GM12878 (cell line): ENCODE measurements at regions not wholly inside any gene's neighbourhood (a gene's known extent, or its start where the extent isn't known, plus 50 kb on each side); places are given as distances from the start of the nearest gene placed in this dataset.

Experiments used
- ATAC-seq: fragments of 200-7000 bp; cut with Tn5 transposase; 3 replicates; pipeline ENCODE4 v1.9.1; 2020; ENCODE audit warnings: mild to moderate bottlenecking, moderate library complexity
- BruUV-seq: library from RNA; stranded (reverse); fragments of 400-500 nt; replicated peaks from 2 replicates; lab custom pipeline; 2021; lab: Mats Ljungman, UMichigan
- CTCF ChIA-PET: fragments of 300-600 bp; sonication (Branson Sonifier 250); formaldehyde crosslinking; extraction: SDS; loops from one replicate; lab custom pipeline; 2021; ENCODE audit warnings: inconsistent platforms; lab: Yijun Ruan, JAX
- POLR2A ChIA-PET: fragments of 350-600 bp; formaldehyde crosslinking; extraction: SDS; loops from one replicate; lab custom pipeline; 2021; ENCODE audit warnings: inconsistent platforms; lab: Charles Lee
- RAD21 ChIA-PET: fragments of 300-600 bp; sonication (Branson Sonifier 250); formaldehyde crosslinking; loops from one replicate; lab custom pipeline; 2023; ENCODE audit warnings: antibody characterized with exemption; ENCODE audit not compliant: unreplicated experiment; lab: Charles Lee
- SMC1A ChIA-PET: fragments of 300-600 bp; sonication (Branson Sonifier 250); formaldehyde crosslinking; loops from one replicate; lab custom pipeline; 2023; ENCODE audit not compliant: unreplicated experiment, uncharacterized antibody; lab: Charles Lee
- DNase-seq: peaks from one replicate; pipeline ENCODE4 v3.0.0-alpha.2; 2011; ENCODE audit warnings: low read depth, low spot score
- FAIRE-seq: peaks from 3 replicates; lab custom pipeline; 2011; peaks lifted over from hg19 to GRCh38; lab: Jason Lieb, UNC
- H2AFZ ChIP-seq: 2 replicates; pipeline ENCODE4 v1.6.0; 2011; ENCODE audit warnings: low read depth, low read length, control low read depth; ENCODE audit not compliant: control insufficient read depth
- H3K27ac ChIP-seq: 2 replicates; pipeline ENCODE4 v1.5.1; 2011; ENCODE audit warnings: control low read depth; ENCODE audit not compliant: control insufficient read depth, insufficient read depth
- H3K27me3 ChIP-seq, 2 experiments: replicated peaks in 1 of 2; 2 replicates each; pipeline versions ENCODE4 v1.6.0 to v1.6.1; 2011; ENCODE audit warnings: low read length in 1 of 2; ENCODE audit not compliant: control insufficient read depth in 2 of 2, insufficient read depth in 2 of 2
- H3K36me3 ChIP-seq, 2 experiments: 2 replicates each; pipeline ENCODE4 v1.5.1; 2011; ENCODE audit warnings: low read length in 1 of 2; ENCODE audit not compliant: control insufficient read depth in 2 of 2, insufficient read depth in 2 of 2
- H3K4me1 ChIP-seq: 2 replicates; pipeline ENCODE4 v1.6.1; 2011; ENCODE audit warnings: mild to moderate bottlenecking, low read length, moderate library complexity, mixed read lengths; ENCODE audit not compliant: control insufficient read depth, insufficient read depth
- H3K4me2 ChIP-seq: 2 replicates; pipeline ENCODE4 v1.6.0; 2011; ENCODE audit warnings: control low read depth; ENCODE audit not compliant: control insufficient read depth, insufficient read depth
- H3K4me3 ChIP-seq: fragments of 200-600 bp; sonication (generic); 2 replicates; pipeline ENCODE4 v1.5.1; 2016
- H3K79me2 ChIP-seq: 2 replicates; pipeline ENCODE4 v1.6.0; 2011; ENCODE audit warnings: low read length; ENCODE audit not compliant: control insufficient read depth, insufficient read depth
- H3K9ac ChIP-seq: 2 replicates; pipeline ENCODE4 v1.8.0; 2011; ENCODE audit warnings: low read length, control low read depth, mixed read lengths; ENCODE audit not compliant: control insufficient read depth, insufficient read depth
- H3K9me3 ChIP-seq: replicated peaks from 3 replicates; pipeline ENCODE4 v1.5.1; 2011; ENCODE audit warnings: mild to moderate bottlenecking, low read length; ENCODE audit not compliant: control insufficient read depth, insufficient read depth
- H4K20me1 ChIP-seq: 2 replicates; pipeline ENCODE4 v1.6.0; 2011; ENCODE audit not compliant: control insufficient read depth, insufficient read depth
- ATF7 ChIP-seq: fragments of 450-650 bp; IDR thresholded peaks from 2 replicates; pipeline ENCODE4 v1.6.1; 2016; ENCODE audit warnings: low read depth, mild to moderate bottlenecking
- BCL11A ChIP-seq: IDR thresholded peaks from 2 replicates; pipeline ENCODE4 v1.6.1; 2011; ENCODE audit warnings: low read depth, low read length
- BHLHE40 ChIP-seq, 2 experiments: fragments of 450-650 bp in 1 of 2; IDR thresholded peaks; 2 replicates each; pipeline ENCODE4 v1.6.1; 2011 to 2017; ENCODE audit warnings: low read depth in 2 of 2, borderline replicate concordance in 1 of 2, improper control_type of control experiment in 1 of 2, low read length in 1 of 2, mild to moderate bottlenecking in 1 of 2
- E2F4 ChIP-seq: IDR thresholded peaks from 2 replicates; pipeline ENCODE4 v1.6.1; 2012; ENCODE audit warnings: low read depth, low read length, improper control_type of control experiment
- FOXM1 ChIP-seq: IDR thresholded peaks from 2 replicates; pipeline ENCODE4 v1.6.1; 2012; ENCODE audit warnings: low read depth, mild to moderate bottlenecking, inconsistent platforms, low read length, moderate library complexity
- HDAC2 ChIP-seq: fragments of 200-600 bp; sonication (generic); IDR thresholded peaks from 2 replicates; pipeline ENCODE4 v1.6.1; 2017
- SRF ChIP-seq, 2 experiments: IDR thresholded peaks; 2 replicates each; pipeline ENCODE4 v1.6.1; 2011; ENCODE audit warnings: low read depth in 2 of 2, low read length in 2 of 2, mild to moderate bottlenecking in 1 of 2, moderate library complexity in 1 of 2
- STAT1 ChIP-seq: fragments of 450-650 bp; conservative IDR thresholded peaks from 2 replicates; pipeline ENCODE4 v1.6.1; 2014; ENCODE audit warnings: antibody characterized with exemption, mild to moderate bottlenecking
- ZBTB11 ChIP-seq: fragments of 450-650 bp; formaldehyde crosslinking; IDR thresholded peaks from 2 replicates; pipeline ENCODE4 v1.5.0; 2022; ENCODE audit warnings: mild to moderate bottlenecking, missing genetic modification characterization
- ZNF207 ChIP-seq: fragments of 450-650 bp; IDR thresholded peaks from 2 replicates; pipeline ENCODE4 v1.6.1; 2014; ENCODE audit warnings: antibody characterized with exemption, mild to moderate bottlenecking, borderline replicate concordance
- ZNF24 ChIP-seq: fragments of 450-650 bp; IDR thresholded peaks from 2 replicates; pipeline ENCODE4 v1.6.1; 2017; ENCODE audit warnings: antibody characterized with exemption, mild to moderate bottlenecking
- WGBS: methylation state at CpG from one replicate; pipeline ENCODE4 v1.1.6; 2016; ENCODE audit warnings: low lambda C conversion rate; ENCODE audit not compliant: insufficient replicate concordance, insufficient coverage; ENCODE audit errors: missing lambda C conversion rate; 5-methylcytosine and 5-hydroxymethylcytosine counted together
- in situ Hi-C: fragments of 300-500 bp; cut with MboI; formaldehyde crosslinking; loops from 9 replicates; pipeline ENCODE4 v1.14.3; 2018; ENCODE audit warnings: mixed read lengths
- intact Hi-C: fragments of 100-400 bp; cut with micrococcal nuclease; formaldehyde crosslinking; loops from one replicate; pipeline ENCODE4 v1.14.2; 2022; ENCODE audit not compliant: unreplicated experiment

- TF ChIP-seq BCL11A (no peak), STAT1 (no peak), ZNF207 (no peak), FOXM1 (no peak), BHLHE40 (IDR thresholded peaks at IDR 0.05; ENCODE audit: borderline replicate concordance in 1 of 2, low read depth in 2 of 2, low read length in 1 of 2) (no peak), SRF (IDR thresholded peaks at IDR 0.05; ENCODE audit: low read depth in 2 of 2, low read length in 2 of 2) (no peak)
These were observed 712.0 kb upstream of the NXPH2 start (continued) for GRCh38 chr2:139492131-139492680.

GRCh38 chr2:139480161-139480650 lies 700.0 kb upstream of the NXPH2 start:
- TF ChIP-seq ZNF24 (no peak), E2F4 (no peak), ZBTB11 (CRISPR knock-in tag) (no peak), HDAC2 (no peak), ATF7 (no peak)
- no peaks in the 10 kb centered on the region for H4K20me1 ChIP-seq
- H3K9ac ChIP-seq = no peak overlapping the region
- no peaks in the 10 kb centered on the region for H3K4me1 ChIP-seq
- H3K9me3 ChIP-seq = no peaks in the 10 kb centered on the region
- FAIRE-seq = no peak
- DNase-seq = no peak
- no peaks in the 10 kb centered on the region for H3K36me3 ChIP-seq
- H3K27me3 ChIP-seq = no peaks in the 10 kb centered on the region
- intact Hi-C loops = no loop called here
- POLR2A ChIA-PET = no interaction called here
- WGBS = 39% methylated on average over 3 of the region's 3 CpGs
- RAD21 ChIA-PET = no interaction called here
- in situ Hi-C loops = no loop called here
- H3K27ac ChIP-seq = no peak overlapping the region
- H3K4me2 ChIP-seq = no peak overlapping the region
- SMC1A ChIA-PET = interaction anchor here (1.0 kb wide), 1 partner anchor 10 kb away, joined by 3 read pairs; no protein-coding TSS in a partner anchor
- no TSS peak for BruUV-seq
- no peak overlapping the region for H2AFZ ChIP-seq
- H3K79me2 ChIP-seq = no peaks in the 10 kb centered on the region
- no peak for ATAC-seq
- H3K4me3 ChIP-seq = no peak overlapping the region
- CTCF ChIA-PET = interaction anchor here (0.6 kb wide), 1 partner anchor 291 kb away, joined by 3 read pairs; no protein-coding TSS in a partner anchor
